OCI-LY1 (cell line): ENCODE measurements at regions not wholly inside any gene's neighbourhood (a gene's known extent, or its start where the extent isn't known, plus 50 kb on each side); places are given as distances from the start of the nearest gene placed in this dataset.

Experiments
- CTCF ChIP-seq: fragments of 200-600 bp; sonication (generic), shearing (Covaris generic); IDR thresholded peaks from 2 replicates; pipeline ENCODE4 v1.5.1; 2017; ENCODE audit warnings: mild to moderate bottlenecking, antibody characterized with exemption, low read length, moderate library complexity, mixed read lengths
- EZH2 ChIP-seq: fragments of 200-600 bp; sonication (generic), shearing (Covaris generic); IDR thresholded peaks from 2 replicates; pipeline ENCODE4 v1.8.0; 2017; ENCODE audit warnings: borderline replicate concordance, mixed run types, mild to moderate bottlenecking, antibody characterized with exemption, low read length, moderate library complexity, mixed read lengths

GRCh38 chr22:23001463-23001862 is 68.9 kb upstream of the GNAZ start:
- no peak for TF ChIP-seq CTCF
- TF ChIP-seq EZH2: no peak
